K562 (cell line): ENCODE measurements at regions not wholly inside any gene's neighbourhood (a gene's known extent, or its start where the extent isn't known, plus 50 kb on each side); places are given as distances from the start of the nearest gene placed in this dataset.

Source experiments
- ATAC-seq: fragments of 200-7000 bp; cut with Tn5 transposase; 3 replicates; pipeline ENCODE4 v1.9.1; 2020; ENCODE audit warnings: moderate library complexity
- BruUV-seq: library from RNA; stranded (reverse); fragments of 400-500 nt; replicated peaks from 2 replicates; lab custom pipeline; 2021; lab: Mats Ljungman, UMichigan
- CTCF ChIA-PET: fragments of 300-600 bp; formaldehyde crosslinking; extraction: SDS; loops from one replicate; lab custom pipeline; 2021; ENCODE audit warnings: low intra/inter-chr PET ratio; lab: Yijun Ruan, JAX
- POLR2A ChIA-PET: fragments of 300-600, 350-650 bp; sonication (Branson Sonifier 250); formaldehyde crosslinking; extraction: SDS; loops from one replicate; lab custom pipeline; 2021; ENCODE audit warnings: antibody characterized with exemption, inconsistent platforms; lab: Yijun Ruan, JAX
- DNase-seq, 4 experiments: peaks; one replicate each; pipeline versions ENCODE4 v3.0.0 to v3.0.0-alpha.2; 2011 to 2018; ENCODE audit warnings: low spot score in 3 of 4, mixed read lengths in 3 of 4; ENCODE audit errors: extremely low read depth in 1 of 4
- FAIRE-seq: peaks from 2 replicates; lab custom pipeline; 2011; peaks lifted over from hg19 to GRCh38; lab: Jason Lieb, UNC
- H2AFZ ChIP-seq: 2 replicates; pipeline ENCODE4 v1.6.0; 2011; ENCODE audit warnings: low read depth, low read length, control low read depth, inconsistent platforms
- H3K27ac ChIP-seq: fragments of 200-600 bp; 3 replicates; pipeline ENCODE4 v1.8.0; 2011; ENCODE audit warnings: low read depth, mild to moderate bottlenecking, control low read depth, inconsistent platforms, low read length, moderate library complexity, mixed read lengths; ENCODE audit errors: extremely low read depth
- H3K27me3 ChIP-seq, 2 experiments: fragments of 300-600 bp in 1 of 2; 2 replicates in 1 of 2; 3 replicates in 1 of 2; pipeline versions ENCODE4 v1.6.0 to v1.8.0; 2011; ENCODE audit warnings: inconsistent platforms in 2 of 2, low read length in 2 of 2, mild to moderate bottlenecking in 1 of 2, mixed read lengths in 1 of 2, moderate library complexity in 1 of 2; ENCODE audit not compliant: control insufficient read depth in 2 of 2, insufficient read depth in 2 of 2
- H3K36me3 ChIP-seq: fragments of 300-600 bp; 3 replicates; pipeline ENCODE4 v1.8.0; 2011; ENCODE audit warnings: mild to moderate bottlenecking, low read length, inconsistent platforms; ENCODE audit not compliant: control insufficient read depth, insufficient read depth
- H3K4me1 ChIP-seq, 2 experiments: fragments of 200-600 bp in 1 of 2; replicated peaks in 1 of 2; 2 replicates in 1 of 2; 3 replicates in 1 of 2; pipeline versions ENCODE4 v1.5.1 to v1.8.0; 2011; ENCODE audit warnings: inconsistent platforms in 2 of 2, low read length in 2 of 2, mild to moderate bottlenecking in 1 of 2, mixed read lengths in 1 of 2, moderate library complexity in 1 of 2; ENCODE audit not compliant: control insufficient read depth in 2 of 2, insufficient read depth in 2 of 2
- H3K4me2 ChIP-seq: 2 replicates; pipeline ENCODE4 v1.6.1; 2011; ENCODE audit warnings: low read length, control low read depth, inconsistent platforms, mixed read lengths; ENCODE audit not compliant: insufficient read depth
- H3K4me3 ChIP-seq: fragments of 200-600 bp; sonication (generic), shearing (Covaris generic); 2 replicates; pipeline ENCODE4 v1.5.1; 2016; ENCODE audit warnings: control low read depth, inconsistent platforms
- H3K79me2 ChIP-seq: fragments of 200-600 bp; 3 replicates; pipeline ENCODE4 v1.8.0; 2011; ENCODE audit warnings: low read length, inconsistent platforms; ENCODE audit not compliant: control insufficient read depth, insufficient read depth
- H3K9ac ChIP-seq, 2 experiments: 2 replicates each; pipeline versions ENCODE4 v1.6.0 to v1.6.1; 2011; ENCODE audit warnings: low read depth in 2 of 2, low read length in 2 of 2, control low read depth in 1 of 2, inconsistent platforms in 1 of 2, mild to moderate bottlenecking in 1 of 2, mixed read lengths in 1 of 2; ENCODE audit not compliant: insufficient read depth in 1 of 2
- H3K9me1 ChIP-seq: one replicate; pipeline ENCODE4 v1.6.0; 2011; ENCODE audit warnings: inconsistent platforms, mild to moderate bottlenecking, low read length, moderate library complexity; ENCODE audit not compliant: control insufficient read depth, insufficient read depth
- H3K9me3 ChIP-seq: replicated peaks from 2 replicates; pipeline ENCODE4 v1.5.1; 2011; ENCODE audit warnings: low read depth, low read length, inconsistent platforms; ENCODE audit not compliant: control insufficient read depth, insufficient read depth
- H4K20me1 ChIP-seq: replicated peaks from 2 replicates; pipeline ENCODE4 v1.6.1; 2011; ENCODE audit warnings: low read length, inconsistent platforms, mixed read lengths; ENCODE audit not compliant: control insufficient read depth, insufficient read depth
- C11orf30 ChIP-seq: fragments of 450-650 bp; IDR thresholded peaks from 2 replicates; pipeline ENCODE4 v1.6.1; 2016; ENCODE audit warnings: low read depth, mild to moderate bottlenecking
- CBFA2T2 ChIP-seq: fragments of 450-650 bp; conservative IDR thresholded peaks from 2 replicates; pipeline ENCODE4 v1.6.1; 2017; ENCODE audit warnings: mild to moderate bottlenecking
- CBX8 ChIP-seq: fragments of 200-600 bp; sonication (generic); IDR thresholded peaks from 2 replicates; pipeline ENCODE4 v1.6.1; 2012; ENCODE audit warnings: borderline replicate concordance, mixed run types, low read depth, mild to moderate bottlenecking, moderate library complexity, mixed read lengths, low read length, control low read depth, inconsistent platforms; ENCODE audit not compliant: poor library complexity, severe bottlenecking; ENCODE audit errors: extremely low read depth
- EP400 ChIP-seq: fragments of 450-650 bp; IDR thresholded peaks from 2 replicates; pipeline ENCODE4 v1.6.1; 2017; ENCODE audit warnings: antibody characterized with exemption, mild to moderate bottlenecking, moderate library complexity
- HDAC3 ChIP-seq: fragments of 450-650 bp; IDR thresholded peaks from 2 replicates; pipeline ENCODE4 v1.6.1; 2018; ENCODE audit warnings: borderline replicate concordance, mild to moderate bottlenecking, moderate library complexity; ENCODE audit not compliant: partially characterized antibody
- HLTF ChIP-seq: fragments of 450-650 bp; IDR thresholded peaks from 2 replicates; pipeline ENCODE4 v1.6.1; 2016
- KDM1A ChIP-seq, 2 experiments: fragments of 450-650 bp; IDR thresholded peaks; 2 replicates each; pipeline ENCODE4 v1.6.1; 2016; ENCODE audit warnings: mild to moderate bottlenecking in 2 of 2
- NCOA2 ChIP-seq, 2 experiments: fragments of 450-650 bp; IDR thresholded peaks; 2 replicates each; pipeline ENCODE4 v1.6.1; 2018; ENCODE audit warnings: mild to moderate bottlenecking in 2 of 2, moderate library complexity in 1 of 2; ENCODE audit not compliant: partially characterized antibody in 2 of 2
- NR2C1 ChIP-seq, 2 experiments: fragments of 450-650 bp; IDR thresholded peaks; 2 replicates each; pipeline ENCODE4 v1.6.1; 2017; ENCODE audit warnings: mild to moderate bottlenecking in 2 of 2, antibody characterized with exemption in 1 of 2, inconsistent platforms in 1 of 2, missing compliant biosample characterization in 1 of 2, missing genetic modification characterization in 1 of 2
- NR2C2 ChIP-seq, 2 experiments: fragments of 200-800 bp in 1 of 2; sonication (Bioruptor generic) in 1 of 2; sonication (generic) in 1 of 2; formaldehyde crosslinking in 1 of 2; IDR thresholded peaks; 2 replicates each; pipeline versions ENCODE4 v1.6.1 to v1.8.0; 2016 to 2022; ENCODE audit warnings: mild to moderate bottlenecking in 1 of 2, missing compliant biosample characterization in 1 of 2, missing genetic modification characterization in 1 of 2, missing genetic modification reagents in 1 of 2
- USF2 ChIP-seq: sonication (generic); formaldehyde crosslinking; IDR thresholded peaks from 2 replicates; pipeline ENCODE4 v1.5.0; 2020; ENCODE audit warnings: missing genetic modification reagents
- ZNF212 ChIP-seq: fragments of 450-650 bp; formaldehyde crosslinking; IDR thresholded peaks from 2 replicates; pipeline ENCODE4 v1.4.0; 2020; ENCODE audit warnings: mild to moderate bottlenecking
- ZNF561 ChIP-seq: fragments of 450-650 bp; formaldehyde crosslinking; conservative IDR thresholded peaks from 2 replicates; pipeline ENCODE4 v1.4.0; 2020; ENCODE audit warnings: mild to moderate bottlenecking, moderate library complexity
- ZNF740 ChIP-seq, 3 experiments: fragments of 200-800 bp in 1 of 3; sonication (Bioruptor generic) in 1 of 3; sonication (generic) in 1 of 3; formaldehyde crosslinking in 1 of 3; IDR thresholded peaks; 2 replicates each; pipeline versions ENCODE4 v1.6.1 to v1.8.0; 2016 to 2022; ENCODE audit warnings: mild to moderate bottlenecking in 2 of 3, missing compliant biosample characterization in 2 of 3, missing genetic modification characterization in 2 of 3, missing genetic modification reagents in 1 of 3
- in situ Hi-C: fragments of 300-500 bp; cut with MboI; formaldehyde crosslinking; loops from 4 replicates; pipeline ENCODE4 v1.15.0; 2018; ENCODE audit warnings: inconsistent platforms, mixed read lengths
- intact Hi-C: fragments of 100-400 bp; cut with micrococcal nuclease; formaldehyde crosslinking; loops from 2 replicates; pipeline ENCODE4 v1.14.2; 2022

GRCh38 chr12:126668961-126669360 is 1598.0 kb upstream of the TMEM132C start (continued):
- TF ChIP-seq NR2C1 (IDR thresholded peaks at IDR 0.05) (no peak), NR2C1 (tag; IDR thresholded peaks at IDR 0.05) (no peak)

GRCh38 chr12:126676434-126676833 is 1590.5 kb upstream of the TMEM132C start:
- POLR2A ChIA-PET: no interaction called here

More at GRCh38 chr12:126676434-126676833, 1590.5 kb upstream of the TMEM132C start:
- ATAC-seq (no peak), FAIRE-seq (no peak), DNase-seq (no peak)
- no peaks in the 10 kb centered on the region for H3K9me1 ChIP-seq
- no peaks in the 10 kb centered on the region for H3K36me3 ChIP-seq
- H3K4me2 ChIP-seq: no peak overlapping the region
- in situ Hi-C loops: no loop called here
- H3K27ac ChIP-seq: no peak overlapping the region
- no peaks in the 10 kb centered on the region for H3K4me1 ChIP-seq
- CTCF ChIA-PET: no interaction called here
- H4K20me1 ChIP-seq: no peaks in the 10 kb centered on the region
- H3K79me2 ChIP-seq: no peaks in the 10 kb centered on the region
- H3K27me3 ChIP-seq: no peaks in the 10 kb centered on the region
- no peaks in the 10 kb centered on the region for H3K9me3 ChIP-seq
- no peak overlapping the region for H2AFZ ChIP-seq
- BruUV-seq: no TSS peak
- H3K4me3 ChIP-seq: no peak overlapping the region
- no peak for TF ChIP-seq EP400
- no peak for TF ChIP-seq HDAC3
- TF ChIP-seq C11orf30: no peak
- TF ChIP-seq CBFA2T2: no peak
- TF ChIP-seq NR2C2 (CRISPR knock-in tag; IDR thresholded peaks at IDR 0.05): no peak
- no peak for TF ChIP-seq NR2C2 (tag; IDR thresholded peaks at IDR 0.05)
- no peak for TF ChIP-seq ZNF740 (CRISPR knock-in tag; IDR thresholded peaks at IDR 0.05)
- TF ChIP-seq ZNF740 (tag; IDR thresholded peaks at IDR 0.05): no peak
- TF ChIP-seq NCOA2 (IDR thresholded peaks at IDR 0.05; ENCODE audit: partially characterized antibody in 2 of 2): no peak
- TF ChIP-seq ZNF212 (CRISPR knock-in tag): no peak
- TF ChIP-seq CBX8: no peak
- TF ChIP-seq USF2 (CRISPR knock-in tag): no peak
- TF ChIP-seq HLTF: no peak
- no peak for TF ChIP-seq ZNF561 (CRISPR knock-in tag)
- TF ChIP-seq KDM1A (IDR thresholded peaks at IDR 0.05): no peak
- no peak overlapping the region for H3K9ac ChIP-seq
- intact Hi-C loops: no loop called here
